Naive B cell (primary cell): ENCODE measurements at regions not wholly inside any gene's neighbourhood (a gene's known extent, or its start where the extent isn't known, plus 50 kb on each side); places are given as distances from the start of the nearest gene placed in this dataset.

Experiments used
- ATAC-seq, 2 donors: fragments of 150-1000 bp; cut with Tn5 transposase; 2 replicates each; pipeline ENCODE4 v1.10.0; 2021; ENCODE audit warnings: low read depth in 2 of 2, mild to moderate bottlenecking in 2 of 2, moderate library complexity in 2 of 2
- DNase-seq: peaks from one replicate; pipeline ENCODE4 v3.0.0; 2022
- H3K27ac Mint-ChIP-seq, 6 donors: one replicate each; pipeline ENCODE4 v1.8.0; 2020 to 2022; ENCODE audit warnings: mild to moderate bottlenecking in 6 of 6, mixed read lengths in 6 of 6, moderate library complexity in 5 of 6, inconsistent platforms in 2 of 6
- H3K27me3 Mint-ChIP-seq, 3 donors: one replicate each; pipeline ENCODE4 v1.8.0; 2021 to 2022; ENCODE audit warnings: mixed read lengths in 3 of 3, mild to moderate bottlenecking in 1 of 3
- H3K36me3 Mint-ChIP-seq, 2 donors: one replicate each; pipeline ENCODE4 v1.8.0; 2020 to 2022; ENCODE audit warnings: mixed read lengths in 2 of 2, inconsistent platforms in 1 of 2, mild to moderate bottlenecking in 1 of 2
- H3K4me1 Mint-ChIP-seq, 3 donors: one replicate each; pipeline ENCODE4 v1.8.0; 2020 to 2022; ENCODE audit warnings: mixed read lengths in 3 of 3, inconsistent platforms in 1 of 3, mild to moderate bottlenecking in 1 of 3, moderate library complexity in 1 of 3
- H3K4me3 Mint-ChIP-seq, 8 donors: one replicate each; pipeline ENCODE4 v1.8.0; 2020 to 2022; ENCODE audit warnings: mild to moderate bottlenecking in 8 of 8, mixed read lengths in 8 of 8, moderate library complexity in 8 of 8, inconsistent platforms in 2 of 8
- H3K9me3 Mint-ChIP-seq, 7 donors: one replicate each; pipeline ENCODE4 v1.8.0; 2020 to 2022; ENCODE audit warnings: mixed read lengths in 7 of 7, mild to moderate bottlenecking in 5 of 7, inconsistent platforms in 2 of 7, moderate library complexity in 1 of 7

DNA sequence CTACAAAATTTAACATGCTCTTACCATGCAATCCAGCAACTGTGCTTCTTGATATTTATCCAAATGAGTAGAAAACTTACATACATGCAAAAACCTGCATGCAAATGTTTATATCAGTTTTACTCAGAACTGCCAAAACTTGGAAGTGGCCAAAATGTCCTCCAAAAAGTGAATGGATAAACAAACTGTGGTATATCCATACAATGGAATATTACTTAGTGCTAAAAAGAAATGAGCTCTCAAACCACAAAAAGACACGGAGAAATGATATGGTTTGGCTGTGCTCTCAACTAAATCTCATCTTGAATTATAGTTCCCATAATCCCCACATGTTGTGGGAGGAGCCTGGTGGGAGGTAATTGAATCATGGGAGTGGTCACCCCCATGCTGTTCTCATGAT is 267.2 kb downstream of the ZEB2 start:
- Mint-ChIP-seq H3K27ac (no peak overlapping the region), H3K36me3 (peaks cover 27 to 33% of the 10 kb centered on the region in 2 donors), H3K4me3 (no peak overlapping the region), H3K9me3 (peaks cover 16 to 49% (median 37%) of the 10 kb centered on the region in 7 donors), H3K27me3 (no peaks in the 10 kb centered on the region), H3K4me1 (peaks cover 2 to 13% (median 7%) of the 10 kb centered on the region in 3 donors)
- DNase-seq, result no peak
- no peak for ATAC-seq

GRCh38 chr2:144249035-144249637 is 270.8 kb downstream of the ZEB2 start:
- no peaks in the 10 kb centered on the region for H3K27me3 Mint-ChIP-seq
- no peak for DNase-seq
- H3K4me3 Mint-ChIP-seq, result no peak overlapping the region
- no peak for ATAC-seq
- peaks cover 12 to 13% of the 10 kb centered on the region in 2 donors for H3K36me3 Mint-ChIP-seq
- peaks cover 5 to 13% (median 11%) of the 10 kb centered on the region in 3 donors for H3K4me1 Mint-ChIP-seq
- no peak overlapping the region for H3K27ac Mint-ChIP-seq
- peaks cover 6 to 26% (median 17%) of the 10 kb centered on the region in 7 donors for H3K9me3 Mint-ChIP-seq

DNA sequence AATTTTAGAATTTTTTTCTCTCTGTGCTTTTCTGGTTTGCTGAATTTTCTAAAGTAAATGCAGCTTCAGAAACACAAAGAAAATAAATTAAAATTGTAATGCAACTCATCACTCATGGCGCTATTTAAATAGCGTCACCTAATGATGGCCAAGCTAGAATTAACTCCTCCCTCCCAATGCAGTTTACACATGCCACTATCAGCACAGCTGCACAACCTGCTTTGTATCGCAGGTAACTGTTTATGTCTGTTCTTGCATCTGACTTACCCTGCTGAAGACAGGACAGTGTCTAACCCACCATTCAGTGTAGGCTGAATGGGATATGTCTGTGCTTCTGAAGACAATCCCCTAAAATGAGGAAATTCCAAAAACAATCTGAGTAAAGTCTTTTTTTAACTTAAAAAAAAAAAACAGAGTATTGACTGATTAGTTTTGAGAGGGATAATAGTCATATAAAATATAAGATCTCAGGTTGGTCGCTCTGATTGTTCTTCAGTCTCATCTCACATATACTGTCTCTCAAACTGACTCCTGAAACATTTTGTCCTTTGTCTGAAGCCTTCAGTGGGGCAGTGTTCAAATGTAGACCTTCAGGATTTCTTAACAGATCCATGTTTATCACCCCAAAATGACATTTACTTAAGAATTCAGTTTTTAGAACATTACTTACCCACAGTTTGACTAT is 271.4 kb downstream of the ZEB2 start:
- H3K36me3 Mint-ChIP-seq, result peaks cover 11 to 12% of the 10 kb centered on the region in 2 donors
- DNase-seq (no peak), ATAC-seq (no peak)
- no peaks in the 10 kb centered on the region for H3K27me3 Mint-ChIP-seq
- H3K4me1 Mint-ChIP-seq, result peaks cover 8 to 17% (median 15%) of the 10 kb centered on the region in 3 donors
- H3K9me3 Mint-ChIP-seq, result peaks cover 6 to 19% (median 12%) of the 10 kb centered on the region in 7 donors
- H3K27ac Mint-ChIP-seq, result no peak overlapping the region
- no peak overlapping the region for H3K4me3 Mint-ChIP-seq

DNA sequence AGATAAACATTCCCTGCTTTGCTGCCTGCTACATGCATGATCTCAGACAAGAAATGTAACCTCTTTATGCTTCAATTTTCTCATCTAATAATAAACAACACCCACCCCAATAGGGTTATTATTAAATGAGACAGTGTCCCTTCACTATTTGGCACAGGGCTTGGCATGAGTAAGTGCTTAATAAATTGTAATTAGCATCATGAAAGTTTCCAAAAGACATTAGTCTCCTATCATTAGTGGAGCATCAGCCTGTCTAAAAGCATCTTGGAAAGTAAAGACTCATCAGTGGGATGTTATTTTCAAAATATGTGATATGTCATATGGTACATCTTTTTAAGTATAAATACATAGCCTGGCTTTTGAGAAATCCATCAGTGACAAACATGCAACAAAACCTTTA is 275.0 kb downstream of the ZEB2 start:
- Mint-ChIP-seq H3K36me3 (no peaks in the 10 kb centered on the region), H3K27ac (no peak overlapping the region), H3K27me3 (no peaks in the 10 kb centered on the region), H3K4me3 (no peak overlapping the region), H3K9me3 (peaks cover 0 to 4% (median 0%) of the 10 kb centered on the region in 7 donors), H3K4me1 (peaks cover 31 to 43% (median 41%) of the 10 kb centered on the region in 3 donors)
- DNase-seq (no peak), ATAC-seq (no peak)

DNA sequence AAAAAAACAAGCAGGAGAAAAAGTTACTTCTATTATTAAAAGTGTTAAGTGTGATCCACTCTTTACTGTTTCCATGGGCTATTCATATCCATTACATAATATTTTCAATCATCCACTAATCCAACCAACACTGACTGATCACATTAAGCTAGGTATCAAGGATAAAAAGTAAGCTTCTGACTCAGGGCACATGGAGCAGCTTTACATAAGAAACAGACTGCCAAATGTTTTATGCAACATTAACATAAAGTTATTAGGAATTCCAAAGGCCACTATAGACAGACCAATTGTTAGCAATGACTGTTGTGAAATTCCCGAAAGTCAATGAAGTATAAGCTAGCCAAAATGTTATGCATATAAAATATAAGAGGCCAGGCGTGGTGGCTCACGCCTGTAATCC is 277.6 kb downstream of the ZEB2 start:
- Mint-ChIP-seq H3K27ac (peak overlapping the region in 5 of 6 donors; percentile 71 to 88 (median 87)), H3K36me3 (no peaks in the 10 kb centered on the region), H3K4me3 (peak overlapping the region in 1 of 8 donors; percentile 88), H3K27me3 (no peaks in the 10 kb centered on the region), H3K4me1 (peaks cover 50 to 63% (median 63%) of the 10 kb centered on the region in 3 donors), H3K9me3 (peaks cover 0 to 4% (median 0%) of the 10 kb centered on the region in 7 donors)
- DNase-seq, result no peak
- ATAC-seq, result no peak

DNA sequence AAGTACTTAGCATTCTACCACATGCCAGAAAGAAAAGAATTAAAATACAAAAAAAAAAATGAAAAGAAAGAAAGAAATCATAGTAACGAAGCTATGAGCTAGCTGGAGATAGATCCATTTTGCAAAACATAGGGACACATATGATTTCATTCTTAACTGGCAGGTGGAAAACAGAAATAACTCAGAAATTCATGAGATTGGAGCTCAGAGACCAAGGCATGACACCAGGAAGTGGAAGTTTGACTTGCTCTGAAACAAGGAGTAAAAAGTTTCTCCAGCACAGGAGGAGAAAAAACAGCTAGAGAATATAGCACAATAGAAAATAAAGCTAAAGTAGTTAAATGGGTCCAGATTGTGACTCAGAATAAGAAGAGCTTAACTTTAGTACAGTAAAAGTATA is 278.1 kb downstream of the ZEB2 start:
- peaks cover 54 to 68% (median 68%) of the 10 kb centered on the region in 3 donors for H3K4me1 Mint-ChIP-seq
- peak overlapping the region; percentile 71 to 94 (median 88) for H3K27ac Mint-ChIP-seq
- ATAC-seq, result no peak
- H3K27me3 Mint-ChIP-seq, result no peaks in the 10 kb centered on the region
- peaks cover 0 to 3% (median 0%) of the 10 kb centered on the region in 7 donors for H3K9me3 Mint-ChIP-seq
- no peak for DNase-seq
- peak overlapping the region in 5 of 8 donors; percentile 2 to 88 (median 60) for H3K4me3 Mint-ChIP-seq
- H3K36me3 Mint-ChIP-seq, result no peaks in the 10 kb centered on the region

- Mint-ChIP-seq H3K36me3 (no peaks in the 10 kb centered on the region), H3K27ac (peak overlapping the region; percentile 71 to 88 (median 87)), H3K4me1 (peaks cover 57 to 73% (median 67%) of the 10 kb centered on the region in 3 donors), H3K4me3 (peak overlapping the region; percentile 22 to 88 (median 76)), H3K27me3 (no peaks in the 10 kb centered on the region), H3K9me3 (no peaks in the 10 kb centered on the region)
- ATAC-seq (peak; percentile 74 to 79), DNase-seq (peak; percentile 19)
Measured at GRCh38 chr2:144240656-144241339, 279.1 kb downstream of the ZEB2 start.

GRCh38 chr2:144239726-144240125 is 280.2 kb downstream of the ZEB2 start:
- H3K27me3 Mint-ChIP-seq, result no peaks in the 10 kb centered on the region
- H3K36me3 Mint-ChIP-seq, result no peaks in the 10 kb centered on the region
- peaks cover 62 to 71% (median 67%) of the 10 kb centered on the region in 3 donors for H3K4me1 Mint-ChIP-seq
- H3K9me3 Mint-ChIP-seq, result no peaks in the 10 kb centered on the region
- peak overlapping the region in 5 of 8 donors; percentile 9 to 80 (median 26) for H3K4me3 Mint-ChIP-seq
- DNase-seq, result no peak
- H3K27ac Mint-ChIP-seq, result peak overlapping the region; percentile 28 to 88 (median 85)
- ATAC-seq, result no peak

GRCh38 chr2:144239306-144239705 is 280.6 kb downstream of the ZEB2 start:
- H3K27ac Mint-ChIP-seq, result peak overlapping the region in 4 of 6 donors; percentile 83 to 88 (median 88)
- no peak for ATAC-seq
- H3K27me3 Mint-ChIP-seq, result no peaks in the 10 kb centered on the region
- no peak for DNase-seq
- H3K36me3 Mint-ChIP-seq, result no peaks in the 10 kb centered on the region
- peak overlapping the region in 1 of 8 donors; percentile 9 for H3K4me3 Mint-ChIP-seq
- H3K9me3 Mint-ChIP-seq, result no peaks in the 10 kb centered on the region
- H3K4me1 Mint-ChIP-seq, result peaks cover 65 to 72% (median 68%) of the 10 kb centered on the region in 3 donors

DNA sequence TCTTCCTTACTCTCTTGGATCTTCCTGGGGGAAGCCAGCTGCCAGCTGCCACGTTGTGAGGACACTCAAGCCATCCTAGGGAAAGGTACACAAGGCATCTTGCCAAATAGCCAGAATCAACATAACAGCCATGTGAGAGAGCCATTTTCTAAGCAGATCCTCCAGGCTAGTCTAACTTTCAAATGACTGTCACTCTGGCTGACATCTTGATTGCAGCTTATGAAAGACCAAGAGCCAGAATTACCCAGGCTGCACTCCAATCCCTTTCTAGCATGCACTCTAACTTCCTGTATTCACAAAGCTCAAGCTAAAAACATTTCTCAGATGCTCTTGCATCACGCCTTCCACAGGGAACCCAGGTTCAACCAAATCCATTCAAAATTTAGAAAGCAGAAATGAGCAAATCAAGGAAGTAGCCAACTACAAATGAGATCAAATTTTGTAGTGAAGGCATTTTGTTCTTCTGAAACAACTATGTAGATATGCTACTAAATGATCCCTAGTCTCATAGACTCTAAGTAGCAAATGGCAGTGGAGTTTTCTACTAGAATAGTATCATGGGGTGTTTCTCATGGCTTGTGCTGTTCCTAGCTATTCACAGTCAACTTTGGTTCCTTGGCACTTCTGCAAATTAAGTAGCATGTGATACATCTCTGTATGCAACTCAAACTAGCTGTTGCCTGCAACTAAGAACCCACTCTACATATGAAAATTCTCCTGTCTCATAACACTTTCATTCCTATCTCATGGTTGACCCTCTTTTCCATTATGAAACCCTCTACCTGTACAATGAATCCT is 281.9 kb downstream of the ZEB2 start:
- H3K27ac Mint-ChIP-seq, result peak overlapping the region in 5 of 6 donors; percentile 35 to 66 (median 43)
- H3K9me3 Mint-ChIP-seq, result no peaks in the 10 kb centered on the region
- peak in 1 of 2 donors; percentile 43 for ATAC-seq
- DNase-seq, result no peak
- peaks cover 64 to 76% (median 69%) of the 10 kb centered on the region in 3 donors for H3K4me1 Mint-ChIP-seq
- H3K4me3 Mint-ChIP-seq, result peak overlapping the region in 6 of 8 donors; percentile 22 to 70 (median 44)
- H3K36me3 Mint-ChIP-seq, result peaks cover 0 to 2% of the 10 kb centered on the region in 2 donors
- H3K27me3 Mint-ChIP-seq, result no peaks in the 10 kb centered on the region

GRCh38 chr2:144237108-144237507 is 282.8 kb downstream of the ZEB2 start:
- ATAC-seq, result peak in 1 of 2 donors; percentile 24
- H3K27ac Mint-ChIP-seq, result peak overlapping the region in 2 of 6 donors; percentile 66 to 67
- H3K4me3 Mint-ChIP-seq, result no peak overlapping the region
- no peaks in the 10 kb centered on the region for H3K27me3 Mint-ChIP-seq
- H3K4me1 Mint-ChIP-seq, result peaks cover 61 to 76% (median 67%) of the 10 kb centered on the region in 3 donors
- peaks cover 0 to 5% of the 10 kb centered on the region in 2 donors for H3K36me3 Mint-ChIP-seq
- no peaks in the 10 kb centered on the region for H3K9me3 Mint-ChIP-seq
- no peak for DNase-seq

- peaks cover 0 to 5% of the 10 kb centered on the region in 2 donors for H3K36me3 Mint-ChIP-seq
- H3K4me3 Mint-ChIP-seq, result no peak overlapping the region
- ATAC-seq (no peak), DNase-seq (no peak)
- no peaks in the 10 kb centered on the region for H3K27me3 Mint-ChIP-seq
- peak overlapping the region in 1 of 6 donors; percentile 50 for H3K27ac Mint-ChIP-seq
- H3K4me1 Mint-ChIP-seq, result peaks cover 49 to 62% (median 55%) of the 10 kb centered on the region in 3 donors
- no peaks in the 10 kb centered on the region for H3K9me3 Mint-ChIP-seq
Measured at GRCh38 chr2:144235050-144235449, 284.9 kb downstream of the ZEB2 start.

DNA sequence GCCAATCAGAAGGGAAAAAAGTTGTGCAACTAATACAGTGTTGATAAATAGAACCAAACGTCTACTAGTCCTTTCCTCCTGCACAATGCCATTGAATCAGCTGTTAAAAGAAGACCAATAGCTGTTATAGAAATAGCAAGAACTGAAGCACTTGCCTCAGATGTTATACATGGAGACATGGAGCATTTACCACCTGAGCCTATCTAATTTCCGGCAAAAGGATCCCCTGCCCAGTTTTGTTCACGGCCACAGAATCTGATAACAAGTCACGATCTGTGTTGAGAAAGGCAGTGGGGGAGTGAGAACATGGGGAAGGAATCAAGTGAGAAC is 285.4 kb downstream of the ZEB2 start:
- Mint-ChIP-seq H3K36me3 (peaks cover 0 to 5% of the 10 kb centered on the region in 2 donors), H3K27me3 (no peaks in the 10 kb centered on the region), H3K4me1 (peaks cover 44 to 57% (median 49%) of the 10 kb centered on the region in 3 donors), H3K27ac (no peak overlapping the region), H3K9me3 (no peaks in the 10 kb centered on the region), H3K4me3 (no peak overlapping the region)
- ATAC-seq, result no peak
- DNase-seq, result no peak
